ENCODE measurements at regions not wholly inside any gene's neighbourhood (a gene's known extent, or its start where the extent isn't known, plus 50 kb on each side); places are given as distances from the start of the nearest gene placed in this dataset.
"Not testable (repeated sequence)": the region's sequence is repeated elsewhere in the genome, so short reads cannot be mapped to it uniquely, and the experiment has no call there.

DNA sequence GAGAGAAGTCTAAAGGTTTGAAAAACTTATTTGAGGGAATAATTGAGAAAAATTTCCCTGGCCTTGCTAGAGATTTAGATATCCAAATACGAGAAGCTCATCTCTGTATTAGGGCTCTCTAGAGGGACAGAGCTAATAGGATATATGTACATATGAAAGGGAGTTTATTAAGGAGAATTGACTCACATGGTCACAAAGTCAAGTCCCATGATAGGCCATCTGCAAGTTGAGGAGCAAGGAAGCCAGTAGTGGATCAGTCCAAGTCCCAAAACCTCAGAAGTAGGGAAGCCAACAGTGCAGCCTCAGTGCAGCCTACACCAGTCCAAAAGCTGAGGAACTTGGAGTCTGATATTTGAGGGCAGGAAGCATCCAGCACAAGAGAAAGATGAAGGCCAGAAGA is 126.7 kb downstream of the PJA2 start:
- not testable (repeated sequence) for DNase-seq

DNA sequence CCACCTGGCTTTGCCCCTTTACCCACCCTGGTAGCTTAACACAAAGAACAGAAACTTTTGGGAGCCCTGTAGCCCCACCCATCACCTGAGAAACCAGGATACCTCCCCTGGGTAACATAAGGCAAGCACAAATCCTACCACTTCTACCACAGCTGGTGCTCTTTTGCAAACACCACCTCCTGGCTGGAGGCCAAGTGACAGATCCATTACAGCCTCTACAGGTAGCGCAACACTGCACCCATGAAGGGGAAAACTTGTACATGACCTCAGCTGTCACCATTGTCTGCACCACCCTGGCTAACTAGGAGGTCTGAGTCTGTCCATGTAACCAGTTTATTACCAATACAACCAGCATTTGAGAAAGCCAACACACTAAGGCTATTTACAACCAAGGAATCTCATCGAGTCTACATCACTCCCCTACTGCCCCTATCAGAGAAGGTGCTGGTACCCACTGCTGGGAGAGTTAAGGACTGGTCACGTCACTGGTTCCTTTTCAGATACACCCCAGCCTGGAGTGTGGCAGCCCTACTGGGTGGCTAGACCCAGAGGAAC is 128.6 kb downstream of the PJA2 start:
- peak; percentile 92 for DNase-seq

DNA sequence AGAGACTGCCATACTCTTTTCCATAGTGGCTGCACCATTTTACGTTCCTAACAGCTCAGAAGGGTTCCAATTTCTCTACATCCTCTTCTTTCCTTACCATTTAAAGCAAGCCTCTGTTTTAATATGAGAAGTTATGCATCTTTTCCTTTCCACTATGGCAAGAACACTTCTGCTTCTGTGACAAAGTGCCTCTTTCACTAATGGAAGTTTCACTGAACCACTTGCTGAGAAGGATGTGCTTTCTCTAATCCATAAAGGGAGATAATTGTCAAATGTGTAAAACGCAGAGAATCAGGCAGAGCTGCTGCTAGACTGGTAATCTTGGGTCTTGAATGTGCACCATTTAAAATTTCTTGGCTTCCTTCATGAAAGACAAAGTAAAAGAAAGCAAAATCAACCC is 131.6 kb downstream of the PJA2 start:
- no peak for DNase-seq

GRCh38 chr5:109275919-109276318 is 133.9 kb downstream of the PJA2 start:
- no peak for DNase-seq

GRCh38 chr5:109273594-109273993 is 136.2 kb downstream of the PJA2 start:
- DNase-seq, result no peak

DNA sequence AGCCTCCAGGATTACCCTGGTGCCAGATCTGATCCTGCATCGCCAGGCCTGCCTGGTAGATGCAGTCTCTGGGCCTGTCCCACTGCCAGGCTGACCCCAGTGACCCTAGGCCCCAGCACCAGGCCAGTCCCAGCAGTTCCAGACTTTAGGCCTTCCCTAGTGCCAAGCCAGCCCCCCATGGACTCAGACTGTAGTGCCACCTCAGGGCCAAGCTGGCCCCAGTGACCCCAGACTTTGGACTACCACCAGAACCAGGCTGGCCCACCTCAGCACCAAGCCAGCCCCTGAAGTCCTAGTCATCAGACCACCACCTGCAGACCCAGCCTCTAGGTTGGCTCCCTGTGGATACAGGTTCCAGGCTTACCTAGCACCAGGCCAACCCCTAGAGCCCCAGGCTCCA is 142.5 kb downstream of the PJA2 start:
- no peak for DNase-seq

- no peak for DNase-seq
Measured at GRCh38 chr5:109258755-109259154, 151.0 kb downstream of the PJA2 start.

- DNase-seq, result no peak
Measured at GRCh38 chr5:109256486-109256885, 153.3 kb downstream of the PJA2 start.

DNA sequence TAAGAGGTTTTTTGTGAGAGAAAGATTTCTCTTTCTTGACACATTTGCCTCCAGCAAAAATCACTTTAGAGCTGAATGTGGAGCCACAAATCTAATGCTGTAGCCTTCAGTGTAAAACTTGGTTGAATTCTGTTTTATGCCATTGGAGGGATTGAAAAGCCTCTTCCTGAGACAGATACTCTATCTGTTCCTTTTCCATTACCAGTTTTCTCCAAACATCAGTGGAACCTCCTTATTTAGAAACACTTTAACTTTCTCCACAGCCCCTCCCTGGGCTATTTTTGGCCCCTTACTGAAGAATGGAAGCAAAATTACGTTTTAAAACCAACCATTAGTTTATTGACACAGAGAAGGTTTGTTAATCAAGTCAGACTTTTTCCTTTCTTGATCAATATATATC is 155.3 kb downstream of the PJA2 start:
- no peak for DNase-seq

- no peak for DNase-seq
Measured at GRCh38 chr5:109253262-109253661, 156.5 kb downstream of the PJA2 start.

GRCh38 chr5:109252731-109253130 is 157.0 kb downstream of the PJA2 start:
- no peak for DNase-seq

DNA sequence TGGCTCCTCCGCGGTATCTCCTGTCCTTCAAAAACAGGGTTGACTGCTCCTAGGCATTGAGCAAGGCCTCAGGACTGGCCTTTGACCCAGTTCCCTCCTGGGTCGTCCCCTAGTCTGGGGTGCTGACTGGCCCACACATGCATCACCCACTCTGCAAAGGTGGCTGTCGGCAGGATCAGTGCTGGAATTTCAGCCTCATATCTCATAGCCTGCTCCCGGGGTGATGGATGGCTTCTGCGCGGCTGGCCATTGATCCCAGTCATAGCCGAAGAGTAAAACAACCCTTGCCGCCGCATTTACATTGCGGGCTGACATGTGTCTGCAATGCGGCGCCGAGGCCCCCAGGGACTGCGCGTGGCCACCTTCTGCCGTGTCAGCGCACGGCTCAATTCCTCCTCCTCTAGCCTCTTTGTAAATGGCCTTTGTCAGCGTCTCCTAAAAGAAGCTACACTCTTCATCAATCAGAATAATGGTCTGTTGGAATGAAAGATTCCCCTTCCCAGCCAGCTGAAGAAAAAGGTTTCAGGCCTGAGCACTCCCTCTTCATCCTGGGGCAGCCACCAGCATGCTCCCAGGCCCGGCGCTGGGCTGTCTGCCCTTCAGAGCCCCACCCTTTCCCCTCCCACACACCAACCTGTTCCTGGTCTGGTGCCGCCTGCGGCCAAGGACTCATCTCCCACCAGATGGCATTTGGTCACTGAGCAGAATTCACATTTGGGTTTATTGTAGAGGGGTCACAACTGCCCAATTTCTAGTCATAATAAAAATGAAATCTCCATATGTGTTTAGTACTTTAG is 159.0 kb downstream of the PJA2 start:
- DNase-seq, result no peak

GRCh38 chr5:109250080-109250479 is 159.7 kb downstream of the PJA2 start:
- DNase-seq, result no peak

GRCh38 chr5:109249126-109249525 is 160.6 kb downstream of the PJA2 start:
- DNase-seq, result no peak

- DNase-seq, result no peak
Measured at GRCh38 chr5:109247986-109248385, 161.8 kb downstream of the PJA2 start.

DNA sequence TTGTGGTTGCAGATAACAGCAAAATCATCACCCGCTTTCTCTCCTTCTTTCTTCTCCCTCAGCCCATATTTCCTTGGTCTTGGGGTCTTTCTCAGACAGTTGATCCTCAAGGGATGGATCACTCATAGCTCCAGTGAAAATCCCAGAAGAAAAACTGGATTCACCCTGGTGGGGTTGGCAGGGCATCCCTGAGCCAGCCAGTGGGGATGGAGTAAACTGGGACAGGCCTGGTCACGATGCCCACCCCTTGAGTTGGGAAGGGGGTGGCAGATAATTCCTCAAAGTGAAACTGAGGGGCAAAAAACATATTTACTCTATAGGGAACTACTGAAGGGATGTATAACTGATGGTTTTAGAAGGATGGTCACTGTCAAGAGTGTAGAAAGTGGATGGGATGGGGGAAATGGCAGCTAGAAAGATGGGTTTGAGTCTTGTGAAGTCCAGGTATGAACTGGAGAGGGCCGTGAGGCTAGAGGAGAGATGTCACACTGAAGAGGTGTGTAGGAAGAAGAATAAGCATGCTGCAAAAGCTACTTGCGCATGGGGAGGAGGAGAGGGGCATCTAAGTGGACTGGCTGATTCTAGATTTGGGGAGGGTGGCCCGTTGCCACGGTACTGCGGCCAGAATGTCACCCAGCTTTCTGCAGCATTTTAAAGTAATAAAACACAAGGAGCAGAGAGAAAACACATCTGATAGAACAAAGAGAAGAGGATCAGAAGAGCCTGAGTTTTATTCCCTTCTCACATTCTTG is 162.8 kb downstream of the PJA2 start:
- DNase-seq, result no peak
